CD1c-positive myeloid dendritic cell (primary cell): ENCODE measurements at regions not wholly inside any gene's neighbourhood (a gene's known extent, or its start where the extent isn't known, plus 50 kb on each side); places are given as distances from the start of the nearest gene placed in this dataset.
"Not testable (repeated sequence)": the region's sequence is repeated elsewhere in the genome, so short reads cannot be mapped to it uniquely, and the experiment has no call there.

Experiments used
- DNase-seq: peaks from one replicate; pipeline ENCODE4 v3.0.0-alpha.2; 2016; ENCODE audit errors: extremely low spot score

GRCh38 chr5:58300346-58300895 lies 159.5 kb downstream of the PLK2 start:
- peak; percentile 7 for DNase-seq

- DNase-seq: no peak
Measured at GRCh38 chr5:58299256-58299655, 160.6 kb downstream of the PLK2 start.

- DNase-seq: peak; percentile 67
Measured at GRCh38 chr5:58294598-58295305, 165.1 kb downstream of the PLK2 start.

- not testable (repeated sequence) for DNase-seq
Measured at GRCh38 chr5:58288275-58288674, 171.6 kb downstream of the PLK2 start.

- DNase-seq: no peak
Measured at GRCh38 chr5:58286741-58287140, 173.1 kb downstream of the PLK2 start.

- DNase-seq: no peak
Measured at GRCh38 chr5:58285900-58286299, 174.0 kb downstream of the PLK2 start.

- DNase-seq: no peak
Measured at GRCh38 chr5:58284886-58285285, 175.0 kb downstream of the PLK2 start.

GRCh38 chr5:58281189-58281588 lies 178.7 kb downstream of the PLK2 start:
- no peak for DNase-seq

- DNase-seq: no peak
Measured at GRCh38 chr5:58279259-58279658, 180.6 kb downstream of the PLK2 start.

- no peak for DNase-seq
Measured at GRCh38 chr5:58276431-58276830, 183.5 kb downstream of the PLK2 start.

GRCh38 chr5:58275516-58275915 lies 184.4 kb downstream of the PLK2 start:
- no peak for DNase-seq

GRCh38 chr5:58274191-58274590 lies 185.7 kb downstream of the PLK2 start:
- no peak for DNase-seq

- no peak for DNase-seq
Measured at GRCh38 chr5:58273711-58274110, 186.2 kb downstream of the PLK2 start.

- DNase-seq: no peak
Measured at GRCh38 chr5:58268268-58268667, 191.6 kb downstream of the PLK2 start.

- no peak for DNase-seq
Measured at GRCh38 chr5:58266402-58266801, 193.5 kb downstream of the PLK2 start.

- DNase-seq: no peak
Measured at GRCh38 chr5:58265246-58265930, 194.5 kb downstream of the PLK2 start.

GRCh38 chr5:58264276-58264675 lies 195.6 kb downstream of the PLK2 start:
- no peak for DNase-seq

GRCh38 chr5:58263296-58263695 lies 196.6 kb downstream of the PLK2 start:
- DNase-seq: no peak

- DNase-seq: no peak
Measured at GRCh38 chr5:58262226-58262625, 197.7 kb downstream of the PLK2 start.

- DNase-seq: no peak
Measured at GRCh38 chr5:58261605-58262004, 198.3 kb downstream of the PLK2 start.

- DNase-seq: no peak
Measured at GRCh38 chr5:58260243-58260642, 199.6 kb downstream of the PLK2 start.

GRCh38 chr5:58259685-58260152 lies 200.2 kb downstream of the PLK2 start:
- no peak for DNase-seq
